WTC11 (cell line): ENCODE measurements at regions not wholly inside any gene's neighbourhood (a gene's known extent, or its start where the extent isn't known, plus 50 kb on each side); places are given as distances from the start of the nearest gene placed in this dataset.

Experiments
- ATAC-seq: fragments of 200-7000 bp; cut with Tn5 transposase; 2 replicates; pipeline ENCODE4 v1.10.0; 2021; ENCODE audit warnings: mild to moderate bottlenecking, moderate library complexity
- CTCF ChIA-PET: fragments of 300-600 bp; sonication (Branson Sonifier 250); formaldehyde crosslinking; loops from one replicate; lab custom pipeline; 2021; ENCODE audit warnings: antibody characterized with exemption; lab: Charles Lee
- POLR2A ChIA-PET: fragments of 350-600 bp; sonication (Branson Sonifier 250); formaldehyde crosslinking; loops from one replicate; lab custom pipeline; 2021; ENCODE audit warnings: antibody characterized with exemption; lab: Charles Lee
- DNase-seq: peaks from one replicate; pipeline ENCODE4 v3.0.0; 2021; ENCODE audit warnings: low spot score
- H3K27ac Mint-ChIP-seq: 2 replicates; pipeline ENCODE4 v1.8.0; 2021; ENCODE audit warnings: mixed read lengths
- H3K27me3 Mint-ChIP-seq: 2 replicates; pipeline ENCODE4 v1.8.0; 2021; ENCODE audit warnings: low read depth, mild to moderate bottlenecking, moderate library complexity, mixed read lengths
- H3K36me3 Mint-ChIP-seq: 2 replicates; pipeline ENCODE4 v1.8.0; 2021; ENCODE audit warnings: mixed read lengths
- H3K4me1 Mint-ChIP-seq: 2 replicates; pipeline ENCODE4 v1.8.0; 2022; ENCODE audit warnings: mixed read lengths
- H3K4me3 Mint-ChIP-seq: 2 replicates; pipeline ENCODE4 v1.8.0; 2021; ENCODE audit warnings: mild to moderate bottlenecking, moderate library complexity, mixed read lengths
- H3K9me3 Mint-ChIP-seq: 2 replicates; pipeline ENCODE4 v1.8.0; 2021; ENCODE audit warnings: mixed read lengths
- E2F4 ChIP-seq: sonication (generic); formaldehyde crosslinking; IDR thresholded peaks from 2 replicates; pipeline ENCODE4 v1.8.1; 2022; ENCODE audit warnings: low read depth, mild to moderate bottlenecking, moderate library complexity, missing genetic modification reagents, borderline replicate concordance
- ERG ChIP-seq: fragments of 250-450 bp; sonication (Bioruptor Pico); IDR thresholded peaks from 2 replicates; pipeline ENCODE4 v1.8.0; 2021; ENCODE audit warnings: mild to moderate bottlenecking
- FOXP4 ChIP-seq: sonication (generic); formaldehyde crosslinking; IDR thresholded peaks from 2 replicates; pipeline ENCODE4 v1.8.0; 2022; ENCODE audit warnings: mild to moderate bottlenecking, missing genetic modification reagents
- GTF2I ChIP-seq: fragments of 250-450 bp; sonication (Bioruptor Pico); conservative IDR thresholded peaks from 2 replicates; pipeline ENCODE4 v1.4.0; 2021; ENCODE audit warnings: mild to moderate bottlenecking
- HMGXB4 ChIP-seq: sonication (generic); formaldehyde crosslinking; IDR thresholded peaks from 2 replicates; pipeline ENCODE4 v1.8.1; 2023; ENCODE audit warnings: mild to moderate bottlenecking, moderate library complexity, missing genetic modification reagents
- IRF1 ChIP-seq: sonication (generic); formaldehyde crosslinking; IDR thresholded peaks from 2 replicates; pipeline ENCODE4 v1.8.0; 2023; ENCODE audit warnings: missing genetic modification reagents
- IRF2 ChIP-seq: sonication (generic); formaldehyde crosslinking; IDR thresholded peaks from 2 replicates; pipeline ENCODE4 v1.8.0; 2022; ENCODE audit warnings: low read depth, missing genetic modification reagents, borderline replicate concordance
- JUN ChIP-seq: sonication (generic); formaldehyde crosslinking; IDR thresholded peaks from 2 replicates; pipeline ENCODE4 v1.8.0; 2023; ENCODE audit warnings: mild to moderate bottlenecking, missing genetic modification reagents
- MAX ChIP-seq: sonication (generic); formaldehyde crosslinking; IDR thresholded peaks from 2 replicates; pipeline ENCODE4 v1.8.0; 2022; ENCODE audit warnings: mild to moderate bottlenecking, missing genetic modification reagents
- MLX ChIP-seq: sonication (generic); formaldehyde crosslinking; IDR thresholded peaks from 2 replicates; pipeline ENCODE4 v1.8.1; 2023; ENCODE audit warnings: mild to moderate bottlenecking, missing genetic modification reagents, moderate library complexity
- MXD4 ChIP-seq: fragments of 250-450 bp; sonication (Bioruptor Pico); IDR thresholded peaks from 2 replicates; pipeline ENCODE4 v1.8.0; 2021; ENCODE audit warnings: mild to moderate bottlenecking, moderate library complexity, borderline replicate concordance
- NR3C1 ChIP-seq: sonication (generic); formaldehyde crosslinking; conservative IDR thresholded peaks from 2 replicates; pipeline ENCODE4 v1.8.1; 2023; ENCODE audit warnings: low read depth, mild to moderate bottlenecking, missing genetic modification reagents
- OVOL2 ChIP-seq: fragments of 250-450 bp; sonication (Bioruptor Pico); IDR thresholded peaks from 2 replicates; pipeline ENCODE4 v1.9.0; 2021; ENCODE audit warnings: mild to moderate bottlenecking, borderline replicate concordance
- PRRX2 ChIP-seq: fragments of 250-450 bp; sonication (Bioruptor Pico); IDR thresholded peaks from 2 replicates; pipeline ENCODE4 v1.8.0; 2021; ENCODE audit warnings: mild to moderate bottlenecking
- RELA ChIP-seq: sonication (generic); formaldehyde crosslinking; IDR thresholded peaks from 2 replicates; pipeline ENCODE4 v1.8.1; 2022; ENCODE audit warnings: missing genetic modification reagents, mild to moderate bottlenecking, borderline replicate concordance
- TP53 ChIP-seq: sonication (generic); formaldehyde crosslinking; IDR thresholded peaks from 2 replicates; pipeline ENCODE4 v1.8.1; 2023; ENCODE audit warnings: mild to moderate bottlenecking, missing genetic modification reagents
- ZNF138 ChIP-seq: sonication (generic); formaldehyde crosslinking; conservative IDR thresholded peaks from 2 replicates; pipeline ENCODE4 v1.8.1; 2022; ENCODE audit warnings: mild to moderate bottlenecking, moderate library complexity, missing genetic modification reagents
- ZNF281 ChIP-seq: sonication (generic); formaldehyde crosslinking; IDR thresholded peaks from 2 replicates; pipeline ENCODE4 v1.8.0; 2023; ENCODE audit warnings: mild to moderate bottlenecking, missing genetic modification reagents
- ZNF423 ChIP-seq: fragments of 250-450 bp; sonication (Bioruptor Pico); IDR thresholded peaks from 2 replicates; pipeline ENCODE4 v2.1.2; 2022; ENCODE audit warnings: mild to moderate bottlenecking, moderate library complexity
- ZNF512 ChIP-seq: sonication (generic); formaldehyde crosslinking; IDR thresholded peaks from 2 replicates; pipeline ENCODE4 v1.8.1; 2022; ENCODE audit warnings: missing genetic modification reagents, borderline replicate concordance

GRCh38 chr3:132084982-132085381 lies 50.2 kb upstream of the CPNE4 start:
- no peak for TF ChIP-seq IRF1 (CRISPR knock-in tag)
- TF ChIP-seq, all 79 proteins: peak for 0
- Mint-ChIP-seq H3K27me3 (peaks cover 5% of the 10 kb centered on the region; the same call in 1 of the 2 replicates), H3K27ac (no peak overlapping the region), H3K36me3 (no peaks in the 10 kb centered on the region), H3K4me1 (peaks cover 21% of the 10 kb centered on the region), H3K4me3 (no peak overlapping the region), H3K9me3 (no peaks in the 10 kb centered on the region)
- no peak for DNase-seq
- ATAC-seq: no peak
- POLR2A ChIA-PET: no interaction called here
- CTCF ChIA-PET: no interaction called here

- Mint-ChIP-seq H3K27ac (no peak overlapping the region), H3K4me1 (peaks cover 24% of the 10 kb centered on the region), H3K36me3 (no peaks in the 10 kb centered on the region), H3K4me3 (no peak overlapping the region), H3K27me3 (no peaks in the 10 kb centered on the region; the same call in 1 of the 2 replicates), H3K9me3 (no peaks in the 10 kb centered on the region)
- CTCF ChIA-PET: interaction anchor here (1.9 kb wide), 1 partner anchor 49 kb away, joined by 4 read pairs; no protein-coding TSS in a partner anchor
- POLR2A ChIA-PET: no interaction called here
- ATAC-seq (no peak), DNase-seq (no peak)
- no peak for TF ChIP-seq IRF2
- TF ChIP-seq PRRX2 (CRISPR knock-in tag): no peak
- no peak for TF ChIP-seq GTF2I
- no peak for TF ChIP-seq NR3C1 (CRISPR knock-in tag)
- TF ChIP-seq ZNF512 (CRISPR knock-in tag): no peak
- TF ChIP-seq HMGXB4 (CRISPR knock-in tag): no peak
- TF ChIP-seq FOXP4 (CRISPR knock-in tag): no peak
- TF ChIP-seq MAX (CRISPR knock-in tag): no peak
- TF ChIP-seq ZNF138: no peak
- no peak for TF ChIP-seq ERG (CRISPR knock-in tag)
- TF ChIP-seq E2F4 (CRISPR knock-in tag): no peak
- no peak for TF ChIP-seq OVOL2 (CRISPR knock-in tag)
Measured at GRCh38 chr3:132087356-132087755, 52.5 kb upstream of the CPNE4 start.

- no peak for ATAC-seq
- DNase-seq: no peak
- Mint-ChIP-seq H3K9me3 (no peaks in the 10 kb centered on the region), H3K27me3 (no peaks in the 10 kb centered on the region; the same call in 1 of the 2 replicates), H3K4me1 (peaks cover 16% of the 10 kb centered on the region), H3K27ac (no peak overlapping the region), H3K4me3 (no peak overlapping the region), H3K36me3 (no peaks in the 10 kb centered on the region)
- ChIA-PET POLR2A (no interaction called here), CTCF (interaction anchor here (1.9 kb wide), 1 partner anchor 50 kb away, joined by 4 read pairs; no protein-coding TSS in a partner anchor)
- TF ChIP-seq ZNF423 (CRISPR knock-in tag) (no peak), TP53 (CRISPR knock-in tag) (no peak), RELA (CRISPR knock-in tag) (no peak), ZNF281 (CRISPR knock-in tag) (no peak), MXD4 (CRISPR knock-in tag) (no peak), JUN (no peak), MLX (CRISPR knock-in tag) (no peak)
Measured at GRCh38 chr3:132088291-132088690, 53.5 kb upstream of the CPNE4 start.
